ENCODE measurements at regions not wholly inside any gene's neighbourhood (a gene's known extent, or its start where the extent isn't known, plus 50 kb on each side); places are given as distances from the start of the nearest gene placed in this dataset.
"Not testable (repeated sequence)": the region's sequence is repeated elsewhere in the genome, so short reads cannot be mapped to it uniquely, and the experiment has no call there.

GRCh38 chr5:60530144-60530848 is 169.7 kb downstream of the DEPDC1B start:
- POLR2A ChIA-PET = not testable (repeated sequence)

GRCh38 chr5:60529001-60529400 is 171.0 kb downstream of the DEPDC1B start:
- Mint-ChIP-seq H3K27ac (no peak overlapping the region), H3K27me3 (peaks cover 2% of the 10 kb centered on the region), H3K4me1 (no peaks in the 10 kb centered on the region), H3K36me3 (ENCODE audit: low read depth) (no peaks in the 10 kb centered on the region), H3K9me3 (ENCODE audit: low read depth) (no peaks in the 10 kb centered on the region), H3K4me3 (no peak overlapping the region)
- CTCF ChIA-PET = no interaction called here
- intact Hi-C loops (cut with DNase I, micrococcal nuclease) = no loop called here
- DNase-seq = no peak
- POLR2A ChIA-PET = no interaction called here
- ATAC-seq = no peak

More at GRCh38 chr5:60530144-60530848, 169.7 kb downstream of the DEPDC1B start:
- H3K4me1 Mint-ChIP-seq; H3K9me3 Mint-ChIP-seq (ENCODE audit: low read depth); H3K4me3 Mint-ChIP-seq; ATAC-seq; H3K27me3 Mint-ChIP-seq; H3K36me3 Mint-ChIP-seq (ENCODE audit: low read depth); intact Hi-C loops (cut with DNase I, micrococcal nuclease); DNase-seq; H3K27ac Mint-ChIP-seq: not testable (repeated sequence)
- CTCF ChIA-PET = interaction anchor here (0.7 kb wide), 1 partner anchor 511 kb away, joined by 3 read pairs; no protein-coding TSS in a partner anchor

DNA sequence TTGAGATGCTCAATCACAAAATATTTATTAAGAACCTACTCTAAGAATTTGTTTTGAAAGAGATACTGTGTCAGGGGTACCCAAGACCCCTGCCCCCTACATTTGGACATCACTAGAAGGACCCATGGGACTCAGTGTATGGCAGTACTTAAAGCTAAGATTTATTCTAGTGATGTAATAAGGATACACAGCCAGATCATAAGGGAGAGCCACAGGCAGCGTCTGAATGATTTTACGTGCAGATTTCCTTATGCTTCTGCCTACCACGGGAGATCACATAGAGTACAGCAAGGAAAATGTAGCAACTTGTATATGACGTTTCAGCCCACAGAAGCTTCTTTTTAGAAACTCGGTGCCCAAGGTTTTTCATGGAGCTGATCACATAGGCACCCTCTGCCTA is 172.9 kb downstream of the DEPDC1B start:
- Mint-ChIP-seq H3K27me3 (peaks cover 2% of the 10 kb centered on the region), H3K36me3 (ENCODE audit: low read depth) (no peaks in the 10 kb centered on the region), H3K9me3 (ENCODE audit: low read depth) (no peaks in the 10 kb centered on the region), H3K4me1 (no peaks in the 10 kb centered on the region), H3K27ac (no peak overlapping the region), H3K4me3 (no peak overlapping the region)
- no peak for DNase-seq
- no peak for ATAC-seq
- POLR2A ChIA-PET = no interaction called here
- intact Hi-C loops (cut with DNase I, micrococcal nuclease) = no loop called here
- CTCF ChIA-PET = no interaction called here

DNA sequence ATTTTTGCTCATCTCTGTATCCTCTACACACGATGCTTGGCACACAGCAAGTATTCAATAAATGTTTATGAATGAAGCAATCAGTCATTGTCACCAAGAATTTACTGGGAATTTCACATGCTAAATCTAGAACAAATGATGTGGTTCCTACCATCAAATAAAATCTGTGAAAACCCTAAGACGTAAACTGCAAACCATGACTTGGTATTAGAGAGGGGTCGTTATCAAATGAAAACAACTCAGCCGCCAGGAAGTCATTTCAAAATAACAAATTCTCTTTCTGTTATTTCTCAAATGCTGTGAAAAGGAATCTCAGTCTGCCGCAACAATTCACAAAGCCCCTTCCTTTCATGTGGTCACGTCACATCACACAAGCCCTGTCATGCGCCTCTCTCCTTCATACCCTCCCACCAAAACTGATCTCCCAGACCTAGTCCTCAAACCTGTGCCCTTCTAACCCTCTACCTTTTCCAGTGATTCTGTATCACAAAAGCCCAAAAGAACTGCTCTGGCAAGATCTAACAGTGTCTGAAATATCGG is 173.6 kb downstream of the DEPDC1B start:
- Mint-ChIP-seq H3K27ac (no peak overlapping the region), H3K27me3 (peaks cover 2% of the 10 kb centered on the region), H3K4me3 (no peak overlapping the region), H3K4me1 (peaks cover 1% of the 10 kb centered on the region), H3K9me3 (ENCODE audit: low read depth) (no peaks in the 10 kb centered on the region), H3K36me3 (ENCODE audit: low read depth) (no peaks in the 10 kb centered on the region)
- DNase-seq = no peak
- ChIA-PET POLR2A (no interaction called here), CTCF (no interaction called here)
- ATAC-seq = no peak
- intact Hi-C loops (cut with DNase I, micrococcal nuclease) = no loop called here

- peaks cover 2% of the 10 kb centered on the region for H3K4me1 Mint-ChIP-seq
- no peaks in the 10 kb centered on the region for H3K36me3 Mint-ChIP-seq (ENCODE audit: low read depth)
- no peak overlapping the region for H3K27ac Mint-ChIP-seq
- no peaks in the 10 kb centered on the region for H3K9me3 Mint-ChIP-seq (ENCODE audit: low read depth)
- peaks cover 2% of the 10 kb centered on the region for H3K27me3 Mint-ChIP-seq
- DNase-seq (peak; percentile 35), ATAC-seq (peak; percentile 85)
- intact Hi-C loops (cut with DNase I, micrococcal nuclease) = no loop called here
- POLR2A ChIA-PET = no interaction called here
- no peak overlapping the region for H3K4me3 Mint-ChIP-seq
- CTCF ChIA-PET = interaction anchor here (0.9 kb wide), 1 partner anchor 147 kb away, joined by 5 read pairs; no protein-coding TSS in a partner anchor
Measured at GRCh38 chr5:60522292-60522905, 177.6 kb downstream of the DEPDC1B start.

- no peaks in the 10 kb centered on the region for H3K9me3 Mint-ChIP-seq (ENCODE audit: low read depth)
- CTCF ChIA-PET = interaction anchor here (0.9 kb wide), 1 partner anchor 147 kb away, joined by 5 read pairs; no protein-coding TSS in a partner anchor
- peaks cover 2% of the 10 kb centered on the region for H3K4me1 Mint-ChIP-seq
Measured at GRCh38 chr5:60521376-60522291, 178.3 kb downstream of the DEPDC1B start.

DNA sequence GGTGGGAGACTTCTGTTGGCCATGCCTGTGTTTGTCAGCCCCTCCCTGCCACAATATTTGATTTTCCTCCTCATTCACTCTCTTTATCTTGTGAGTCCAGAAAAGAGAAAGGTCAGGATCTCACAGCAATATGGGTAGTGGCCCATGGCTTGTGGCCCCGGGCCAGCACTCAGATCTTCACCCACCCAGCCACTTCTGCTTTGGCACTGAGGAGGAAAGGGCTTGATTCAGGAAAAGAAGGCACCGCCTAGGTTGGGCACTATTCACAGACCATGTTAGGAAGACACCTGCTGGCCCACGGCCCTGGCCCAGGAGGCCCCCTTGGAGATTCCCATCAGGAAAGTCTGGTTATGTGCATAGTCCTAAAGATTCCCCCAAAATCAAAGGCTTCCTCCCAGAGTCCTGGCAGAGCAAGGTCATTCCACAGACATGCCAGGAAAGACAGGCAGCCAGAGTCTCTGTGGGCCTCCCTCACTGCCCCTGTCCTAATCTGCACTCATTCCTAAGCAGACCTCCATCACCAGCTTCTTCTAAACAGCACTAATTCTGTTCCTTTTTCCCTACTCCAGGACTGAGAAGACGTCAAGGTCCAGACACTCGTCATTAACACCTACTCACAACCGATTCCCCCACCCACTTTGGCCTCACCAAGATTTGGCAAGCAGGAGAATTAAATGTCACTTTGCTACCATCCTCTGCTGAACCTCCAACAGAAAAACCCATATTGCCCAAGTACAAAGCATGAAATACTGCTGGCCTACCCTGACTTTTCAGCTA is 179.3 kb downstream of the DEPDC1B start:
- Mint-ChIP-seq H3K36me3 (ENCODE audit: low read depth) (no peaks in the 10 kb centered on the region), H3K4me3 (no peak overlapping the region), H3K4me1 (peaks cover 2% of the 10 kb centered on the region), H3K27ac (no peak overlapping the region), H3K27me3 (no peaks in the 10 kb centered on the region), H3K9me3 (ENCODE audit: low read depth) (no peaks in the 10 kb centered on the region)
- no peak for DNase-seq
- ChIA-PET POLR2A (no interaction called here), CTCF (no interaction called here)
- intact Hi-C loops (cut with DNase I, micrococcal nuclease) = no loop called here
- ATAC-seq = no peak

More at GRCh38 chr5:60521376-60522291, 178.3 kb downstream of the DEPDC1B start:
- intact Hi-C loops (cut with DNase I, micrococcal nuclease) = no loop called here
- Mint-ChIP-seq H3K27ac (no peak overlapping the region), H3K36me3 (ENCODE audit: low read depth) (no peaks in the 10 kb centered on the region), H3K4me3 (no peak overlapping the region), H3K27me3 (peaks cover 2% of the 10 kb centered on the region)
- POLR2A ChIA-PET = no interaction called here
- DNase-seq (no peak), ATAC-seq (no peak)

- no peak for DNase-seq
- no peaks in the 10 kb centered on the region for H3K9me3 Mint-ChIP-seq (ENCODE audit: low read depth)
- H3K27me3 Mint-ChIP-seq = no peaks in the 10 kb centered on the region
- ChIA-PET POLR2A (no interaction called here), CTCF (no interaction called here)
- ATAC-seq = no peak
- H3K36me3 Mint-ChIP-seq (ENCODE audit: low read depth) = no peaks in the 10 kb centered on the region
- H3K4me3 Mint-ChIP-seq = no peak overlapping the region
- H3K4me1 Mint-ChIP-seq = peaks cover 2% of the 10 kb centered on the region
- no peak overlapping the region for H3K27ac Mint-ChIP-seq
- intact Hi-C loops (cut with DNase I, micrococcal nuclease) = no loop called here
Measured at GRCh38 chr5:60519372-60519771, 180.6 kb downstream of the DEPDC1B start.

DNA sequence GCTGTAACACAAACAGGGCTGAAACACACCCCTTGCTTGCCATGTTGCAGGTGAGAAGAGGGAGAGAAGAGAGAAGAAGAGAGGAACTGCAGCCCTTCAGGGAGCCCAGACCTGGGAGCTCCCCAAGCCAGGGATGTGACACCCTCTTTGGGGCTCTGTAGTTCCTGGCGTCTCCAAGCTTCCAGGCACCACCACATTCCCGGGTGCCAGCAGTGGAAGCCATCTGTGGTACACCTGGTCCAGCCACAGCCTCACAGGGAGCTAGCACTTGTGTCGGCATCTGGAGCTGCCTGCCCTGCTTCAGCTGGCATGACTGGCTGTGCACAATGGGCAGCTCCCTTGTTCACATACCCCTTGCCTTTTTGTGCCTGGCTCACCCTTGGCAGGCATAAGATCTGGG is 182.1 kb downstream of the DEPDC1B start:
- intact Hi-C loops (cut with DNase I, micrococcal nuclease) = no loop called here
- H3K4me1 Mint-ChIP-seq = peaks cover 2% of the 10 kb centered on the region
- no peaks in the 10 kb centered on the region for H3K9me3 Mint-ChIP-seq (ENCODE audit: low read depth)
- CTCF ChIA-PET = no interaction called here
- ATAC-seq (no peak), DNase-seq (no peak)
- H3K4me3 Mint-ChIP-seq = no peak overlapping the region
- H3K36me3 Mint-ChIP-seq (ENCODE audit: low read depth) = no peaks in the 10 kb centered on the region
- H3K27me3 Mint-ChIP-seq = no peaks in the 10 kb centered on the region
- POLR2A ChIA-PET = no interaction called here
- no peak overlapping the region for H3K27ac Mint-ChIP-seq

DNA sequence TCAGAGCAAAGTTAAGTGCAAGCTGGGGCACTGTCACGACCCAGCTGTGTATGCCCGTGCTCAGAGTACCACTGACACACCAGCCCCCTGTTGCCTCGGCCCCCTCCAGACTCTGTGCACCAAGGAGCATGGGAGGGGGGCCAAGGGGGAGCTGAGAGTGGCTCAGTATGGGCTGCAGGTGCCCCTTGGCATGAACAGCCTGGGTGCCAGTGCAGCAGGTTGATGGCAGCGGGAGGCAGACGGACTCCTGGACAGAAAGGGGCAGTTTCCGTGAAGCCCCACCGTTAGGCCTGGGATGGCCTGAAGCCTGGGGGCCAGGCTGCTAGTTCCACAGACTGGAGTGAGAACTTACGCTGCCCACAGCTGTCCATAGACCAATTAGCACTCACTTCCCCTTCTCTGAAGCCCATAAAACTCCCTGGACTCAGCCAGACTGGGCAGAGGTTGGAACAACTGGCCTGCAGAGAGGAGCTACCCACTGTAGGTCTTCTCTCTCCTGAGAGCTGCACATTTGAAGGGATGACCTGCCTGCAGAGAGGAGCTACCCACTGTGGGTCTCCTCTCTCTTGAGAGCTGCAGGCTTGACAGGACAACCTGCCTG is 182.8 kb downstream of the DEPDC1B start:
- Mint-ChIP-seq H3K4me3 (no peak overlapping the region), H3K9me3 (ENCODE audit: low read depth) (no peaks in the 10 kb centered on the region), H3K36me3 (ENCODE audit: low read depth) (no peaks in the 10 kb centered on the region), H3K27ac (no peak overlapping the region), H3K27me3 (no peaks in the 10 kb centered on the region), H3K4me1 (peaks cover 2% of the 10 kb centered on the region)
- no peak for ATAC-seq
- intact Hi-C loops (cut with DNase I, micrococcal nuclease) = no loop called here
- CTCF ChIA-PET = no interaction called here
- DNase-seq = no peak
- POLR2A ChIA-PET = no interaction called here

GRCh38 chr5:60516688-60517087 is 183.3 kb downstream of the DEPDC1B start:
- intact Hi-C loops (cut with DNase I, micrococcal nuclease) = no loop called here
- no peak overlapping the region for H3K4me3 Mint-ChIP-seq
- peaks cover 2% of the 10 kb centered on the region for H3K4me1 Mint-ChIP-seq
- DNase-seq (no peak), ATAC-seq (no peak)
- H3K36me3 Mint-ChIP-seq (ENCODE audit: low read depth) = no peaks in the 10 kb centered on the region
- CTCF ChIA-PET = interaction anchor here (0.7 kb wide), 1 partner anchor 13 kb away, joined by 3 read pairs; no protein-coding TSS in a partner anchor
- H3K27me3 Mint-ChIP-seq = no peaks in the 10 kb centered on the region
- POLR2A ChIA-PET = no interaction called here
- H3K27ac Mint-ChIP-seq = no peak overlapping the region
- no peaks in the 10 kb centered on the region for H3K9me3 Mint-ChIP-seq (ENCODE audit: low read depth)

Measured in activated CD4-positive, alpha-beta T cell treated with anti-CD3 and anti-CD28 coated beads for 36 hours (primary cell).